Vagina (tissue), 2 donors: ENCODE measurements at regions not wholly inside any gene's neighbourhood (a gene's known extent, or its start where the extent isn't known, plus 50 kb on each side); places are given as distances from the start of the nearest gene placed in this dataset.

Experiments used
- DNase-seq, 2 donors: peaks; one replicate each; pipeline ENCODE4 v3.0.0-alpha.2; 2017; ENCODE audit errors: extremely low spot score in 2 of 2
- H3K27ac ChIP-seq: fragments of 200-600 bp; sonication (generic); one replicate; pipeline ENCODE4 v1.5.1; 2019
- H3K27me3 ChIP-seq: fragments of 200-600 bp; sonication (generic); one replicate; pipeline ENCODE4 v1.5.1; 2019
- H3K36me3 ChIP-seq, 2 donors: fragments of 200-600 bp; sonication (generic); one replicate each; pipeline ENCODE4 v1.5.1; 2017 to 2019
- H3K4me1 ChIP-seq: fragments of 200-600 bp; sonication (generic); one replicate; pipeline ENCODE4 v1.5.1; 2019
- H3K4me3 ChIP-seq, 2 donors: fragments of 200-600 bp; sonication (generic); 1 replicate in 1 of 2; 2 replicates in 1 of 2; pipeline ENCODE4 v1.5.1; 2016 to 2019
- H3K9me3 ChIP-seq: fragments of 200-600 bp; sonication (generic); one replicate; pipeline ENCODE4 v1.5.1; 2019
- POLR2A ChIP-seq, 2 donors: fragments of 450-650 bp; IDR thresholded peaks; one replicate each; pipeline ENCODE4 v1.6.1; 2017; ENCODE audit warnings: antibody characterized with exemption in 2 of 2, mild to moderate bottlenecking in 2 of 2, moderate library complexity in 2 of 2
- POLR2AphosphoS5 ChIP-seq, 2 donors: sonication (generic); formaldehyde crosslinking; IDR thresholded peaks; one replicate each; pipeline ENCODE4 v1.9.0; 2017; ENCODE audit warnings: antibody characterized with exemption in 2 of 2, mild to moderate bottlenecking in 2 of 2, low read depth in 1 of 2; ENCODE audit not compliant: insufficient read depth in 1 of 2
- intact Hi-C: fragments of 100-400 bp; cut with DNase I; formaldehyde crosslinking; loops from one replicate; pipeline ENCODE4 v1.15.1; 2023
- TF ChIP-seq, protein P1 (sequence below), 3 experiments: fragments of 450-650 bp in 2 of 3; fragments of 200-600 bp in 1 of 3; sonication (generic) in 1 of 3; IDR thresholded peaks; one replicate each; pipeline ENCODE4 v1.5.1; 2017 to 2019; ENCODE audit warnings: antibody characterized with exemption in 3 of 3, mild to moderate bottlenecking in 2 of 3, moderate library complexity in 2 of 3

DNA sequence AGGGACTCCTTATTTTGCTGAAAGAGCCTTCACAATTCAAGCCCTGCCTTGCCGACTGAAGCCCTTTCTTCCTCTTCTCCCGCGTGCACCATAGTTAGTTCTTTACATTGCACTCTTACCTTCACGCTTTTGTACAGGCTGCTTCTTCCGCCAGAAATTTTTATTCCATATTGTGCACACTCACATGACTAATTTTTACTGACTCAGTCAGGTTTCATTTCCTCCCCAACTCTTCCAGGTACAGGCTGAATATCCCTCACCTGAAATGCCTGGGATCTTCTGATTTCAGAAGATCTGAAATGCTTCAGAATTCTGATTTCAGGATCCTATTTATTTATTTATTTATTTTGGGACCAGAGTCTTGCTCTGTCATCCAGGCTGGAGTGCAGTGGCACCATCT, 172.8 kb downstream of the ZNF281 start:
- Histone ChIP-seq H3K4me3 (no peak overlapping the region), H3K27ac (no peak overlapping the region), H3K27me3 (no peaks in the 10 kb centered on the region), H3K9me3 (no peaks in the 10 kb centered on the region), H3K36me3 (no peaks in the 10 kb centered on the region), H3K4me1 (no peaks in the 10 kb centered on the region)
- DNase-seq: no peak
- intact Hi-C loops: no loop called here
- TF ChIP-seq, protein P1, sequence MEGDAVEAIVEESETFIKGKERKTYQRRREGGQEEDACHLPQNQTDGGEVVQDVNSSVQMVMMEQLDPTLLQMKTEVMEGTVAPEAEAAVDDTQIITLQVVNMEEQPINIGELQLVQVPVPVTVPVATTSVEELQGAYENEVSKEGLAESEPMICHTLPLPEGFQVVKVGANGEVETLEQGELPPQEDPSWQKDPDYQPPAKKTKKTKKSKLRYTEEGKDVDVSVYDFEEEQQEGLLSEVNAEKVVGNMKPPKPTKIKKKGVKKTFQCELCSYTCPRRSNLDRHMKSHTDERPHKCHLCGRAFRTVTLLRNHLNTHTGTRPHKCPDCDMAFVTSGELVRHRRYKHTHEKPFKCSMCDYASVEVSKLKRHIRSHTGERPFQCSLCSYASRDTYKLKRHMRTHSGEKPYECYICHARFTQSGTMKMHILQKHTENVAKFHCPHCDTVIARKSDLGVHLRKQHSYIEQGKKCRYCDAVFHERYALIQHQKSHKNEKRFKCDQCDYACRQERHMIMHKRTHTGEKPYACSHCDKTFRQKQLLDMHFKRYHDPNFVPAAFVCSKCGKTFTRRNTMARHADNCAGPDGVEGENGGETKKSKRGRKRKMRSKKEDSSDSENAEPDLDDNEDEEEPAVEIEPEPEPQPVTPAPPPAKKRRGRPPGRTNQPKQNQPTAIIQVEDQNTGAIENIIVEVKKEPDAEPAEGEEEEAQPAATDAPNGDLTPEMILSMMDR (IDR thresholded peaks at IDR 0.05): no peak
- TF ChIP-seq POLR2A (IDR thresholded peaks at IDR 0.05) (no peak), POLR2AphosphoS5 (IDR thresholded peaks at IDR 0.05; ENCODE audit: insufficient read depth in 1 of 2, low read depth in 1 of 2) (no peak)

DNA sequence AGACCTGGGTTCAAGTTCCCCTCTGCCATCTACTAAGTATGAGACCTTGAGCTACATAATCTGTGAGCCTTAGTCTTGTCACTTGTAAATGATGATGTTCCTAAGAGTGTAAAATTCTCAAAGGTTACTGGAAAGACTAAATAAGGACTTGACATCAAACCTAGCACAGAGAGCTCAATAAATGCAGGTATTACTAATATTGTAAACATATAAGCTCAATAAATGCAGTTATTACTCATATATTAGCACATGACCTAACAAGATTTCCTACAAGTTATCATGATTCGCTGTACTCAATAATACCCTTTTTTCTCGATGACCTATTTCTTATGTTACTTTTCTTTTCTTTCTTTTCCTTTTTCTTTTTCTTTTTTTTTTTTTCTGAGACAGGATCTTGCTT, 174.9 kb downstream of the ZNF281 start:
- no peaks in the 10 kb centered on the region for H3K36me3 ChIP-seq
- no peaks in the 10 kb centered on the region for H3K4me1 ChIP-seq
- no peak overlapping the region for H3K27ac ChIP-seq
- DNase-seq: no peak
- H3K4me3 ChIP-seq: no peak overlapping the region
- intact Hi-C loops: no loop called here
- TF ChIP-seq POLR2AphosphoS5 (IDR thresholded peaks at IDR 0.05; ENCODE audit: insufficient read depth in 1 of 2, low read depth in 1 of 2) (no peak), POLR2A (IDR thresholded peaks at IDR 0.05) (no peak)
- TF ChIP-seq, protein P1 (IDR thresholded peaks at IDR 0.05): no peak
- no peaks in the 10 kb centered on the region for H3K9me3 ChIP-seq
- no peaks in the 10 kb centered on the region for H3K27me3 ChIP-seq

DNA sequence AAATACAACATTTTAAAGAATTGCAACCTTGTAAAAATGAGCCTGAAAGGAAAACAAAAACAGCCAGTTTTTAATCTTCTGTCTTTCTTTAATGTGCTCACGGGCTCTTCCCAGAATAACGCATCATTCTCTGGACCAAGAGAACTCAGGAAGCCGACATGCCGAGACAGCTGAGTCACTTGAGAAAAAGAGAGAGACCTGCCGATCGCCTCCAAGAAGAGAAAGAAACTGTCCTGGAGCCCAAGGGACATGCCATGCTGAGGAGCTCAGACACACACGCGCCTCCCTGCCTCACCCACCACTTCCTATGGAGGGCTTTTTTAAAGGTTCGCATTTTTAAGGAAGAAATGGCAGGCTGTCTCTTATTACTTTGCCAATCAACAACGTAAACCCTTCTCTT, 176.4 kb downstream of the ZNF281 start:
- H3K9me3 ChIP-seq: no peaks in the 10 kb centered on the region
- intact Hi-C loops: no loop called here
- H3K4me1 ChIP-seq: no peaks in the 10 kb centered on the region
- H3K36me3 ChIP-seq: no peaks in the 10 kb centered on the region
- H3K27me3 ChIP-seq: no peaks in the 10 kb centered on the region
- H3K4me3 ChIP-seq: no peak overlapping the region
- DNase-seq: no peak
- no peak overlapping the region for H3K27ac ChIP-seq
- no peak for TF ChIP-seq POLR2AphosphoS5 (IDR thresholded peaks at IDR 0.05; ENCODE audit: insufficient read depth in 1 of 2, low read depth in 1 of 2)
- no peak for TF ChIP-seq POLR2A (IDR thresholded peaks at IDR 0.05)

DNA sequence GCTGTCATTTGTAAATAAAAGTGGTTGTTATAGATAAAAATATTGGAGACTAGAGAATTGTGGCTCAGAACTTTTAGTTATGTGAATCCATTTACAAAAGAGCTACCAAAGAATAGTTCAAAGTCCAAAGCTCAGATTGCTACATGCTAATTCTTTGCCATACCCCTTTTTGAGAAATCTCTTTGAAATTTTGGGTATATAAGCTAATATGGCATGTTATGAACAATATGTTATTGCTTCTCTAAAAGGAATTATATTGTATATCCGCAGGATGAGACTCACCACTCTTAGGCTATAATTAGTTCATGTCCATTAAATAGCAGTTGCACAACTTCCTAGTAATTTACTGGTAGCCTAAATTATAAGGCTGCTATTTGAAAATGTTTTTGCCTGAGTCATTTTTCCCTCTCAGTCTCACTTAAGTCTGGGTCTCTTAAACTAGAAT, 178.0 kb downstream of the ZNF281 start:
- H3K27me3 ChIP-seq: no peaks in the 10 kb centered on the region
- intact Hi-C loops: no loop called here
- peak overlapping the region; percentile 48 for H3K27ac ChIP-seq
- no peaks in the 10 kb centered on the region for H3K4me1 ChIP-seq
- no peak overlapping the region for H3K4me3 ChIP-seq
- no peaks in the 10 kb centered on the region for H3K36me3 ChIP-seq
- TF ChIP-seq, protein P1 (IDR thresholded peaks at IDR 0.05): no peak
- TF ChIP-seq POLR2AphosphoS5 (IDR thresholded peaks at IDR 0.05; ENCODE audit: insufficient read depth in 1 of 2, low read depth in 1 of 2) (peak in 1 of 2 donors; percentile 93), POLR2A (IDR thresholded peaks at IDR 0.05) (no peak)
- H3K9me3 ChIP-seq: no peaks in the 10 kb centered on the region
- DNase-seq: no peak

DNA sequence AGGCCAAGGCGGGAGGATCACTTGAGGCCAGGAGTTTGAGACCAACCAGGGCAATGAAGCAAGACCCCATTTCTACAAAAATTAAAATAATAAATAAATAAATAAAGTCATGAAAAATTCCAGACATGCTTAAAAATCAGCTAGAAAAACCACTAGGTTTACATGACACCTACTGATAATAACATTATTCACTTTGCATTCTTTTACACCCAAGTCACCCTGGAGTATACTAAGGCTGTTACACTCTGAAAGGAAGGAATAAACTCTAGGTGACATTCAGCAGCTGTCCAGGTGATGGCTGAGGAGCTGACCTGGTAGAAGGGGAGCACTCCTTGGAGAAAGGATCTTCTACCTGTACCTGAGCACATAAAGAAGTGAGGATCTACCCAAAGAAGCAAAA, 179.2 kb downstream of the ZNF281 start:
- Histone ChIP-seq H3K4me1 (no peaks in the 10 kb centered on the region), H3K27me3 (no peaks in the 10 kb centered on the region), H3K27ac (no peak overlapping the region), H3K4me3 (no peak overlapping the region), H3K9me3 (no peaks in the 10 kb centered on the region), H3K36me3 (no peaks in the 10 kb centered on the region)
- TF ChIP-seq POLR2A (IDR thresholded peaks at IDR 0.05) (no peak), POLR2AphosphoS5 (IDR thresholded peaks at IDR 0.05; ENCODE audit: insufficient read depth in 1 of 2, low read depth in 1 of 2) (no peak)
- TF ChIP-seq, protein P1 (IDR thresholded peaks at IDR 0.05): no peak
- DNase-seq: no peak
- intact Hi-C loops: no loop called here
